T-helper 2 cell (primary cell): ENCODE measurements at regions not wholly inside any gene's neighbourhood (a gene's known extent, or its start where the extent isn't known, plus 50 kb on each side); places are given as distances from the start of the nearest gene placed in this dataset.

Source experiments
- DNase-seq, 5 experiments: peaks; one replicate each; pipeline versions ENCODE4 v3.0.0 to v3.0.0-alpha.2; 2012 to 2022

GRCh38 chrX:39842281-39842973, 255.3 kb downstream of the BCOR start:
- no peak for DNase-seq

- no peak for DNase-seq
Observed at GRCh38 chrX:39843318-39843717, 254.4 kb downstream of the BCOR start.

- DNase-seq = no peak
Observed at GRCh38 chrX:39845233-39845632, 252.5 kb downstream of the BCOR start.

GRCh38 chrX:39846460-39846859, 251.3 kb downstream of the BCOR start:
- no peak for DNase-seq

GRCh38 chrX:39848243-39848642, 249.5 kb downstream of the BCOR start:
- DNase-seq = no peak

GRCh38 chrX:39848900-39849299, 248.9 kb downstream of the BCOR start:
- no peak for DNase-seq

- DNase-seq = no peak
Observed at GRCh38 chrX:39850209-39850608, 247.5 kb downstream of the BCOR start.

GRCh38 chrX:39850630-39851152, 247.1 kb downstream of the BCOR start:
- DNase-seq = peak in 1 of 5 experiments; percentile 80

- no peak for DNase-seq
Observed at GRCh38 chrX:39851745-39852455, 245.9 kb downstream of the BCOR start.

GRCh38 chrX:39852491-39852890, 245.3 kb downstream of the BCOR start:
- no peak for DNase-seq

GRCh38 chrX:39853417-39854030, 244.2 kb downstream of the BCOR start:
- no peak for DNase-seq

- peak; percentile 23 to 97 (median 64) for DNase-seq
Observed at GRCh38 chrX:39854772-39855747, 242.7 kb downstream of the BCOR start.

GRCh38 chrX:39855748-39856129, 242.0 kb downstream of the BCOR start:
- DNase-seq = peak; percentile 25 to 91 (median 68)

GRCh38 chrX:39856472-39857121, 241.2 kb downstream of the BCOR start:
- DNase-seq = no peak

- peak in 2 of 5 experiments; percentile 2 to 69 for DNase-seq
Observed at GRCh38 chrX:39857780-39858179, 240.0 kb downstream of the BCOR start.

GRCh38 chrX:39859991-39860861, 237.5 kb downstream of the BCOR start:
- DNase-seq = peak in 4 of 5 experiments; percentile 23 to 97 (median 70)

GRCh38 chrX:39862963-39863362, 234.8 kb downstream of the BCOR start:
- no peak for DNase-seq

- DNase-seq = no peak
Observed at GRCh38 chrX:39866229-39866628, 231.5 kb downstream of the BCOR start.

GRCh38 chrX:39869846-39870601, 227.7 kb downstream of the BCOR start:
- peak in 4 of 5 experiments; percentile 15 to 94 (median 63) for DNase-seq

GRCh38 chrX:39871648-39872047, 226.1 kb downstream of the BCOR start:
- DNase-seq = no peak
